SK-N-SH treated with all-trans-retinoic acid at 6 μM for 48 hours (cell line): ENCODE measurements at regions not wholly inside any gene's neighbourhood (a gene's known extent, or its start where the extent isn't known, plus 50 kb on each side); places are given as distances from the start of the nearest gene placed in this dataset.

Experiments used
- ATAC-seq: fragments of 200-7000 bp; cut with Tn5 transposase; 3 replicates; pipeline ENCODE4 v1.9.1; 2020; ENCODE audit warnings: mild to moderate bottlenecking, moderate library complexity
- ARNTL ChIP-seq: fragments of 450-650 bp; formaldehyde crosslinking; IDR thresholded peaks from 2 replicates; pipeline ENCODE4 v1.5.0; 2020; ENCODE audit warnings: low read depth, mild to moderate bottlenecking, moderate library complexity, borderline replicate concordance
- BACH2 ChIP-seq: fragments of 250-450 bp; sonication (Bioruptor Pico); IDR thresholded peaks from 2 replicates; pipeline ENCODE4 v1.9.0; 2021; ENCODE audit warnings: mild to moderate bottlenecking, borderline replicate concordance
- CSDC2 ChIP-seq: fragments of 250-450 bp; sonication (Bioruptor Pico); IDR thresholded peaks from 2 replicates; pipeline ENCODE4 v1.5.0; 2020; ENCODE audit warnings: mild to moderate bottlenecking, moderate library complexity
- ESRRG ChIP-seq: fragments of 250-450 bp; sonication (Bioruptor Pico); IDR thresholded peaks from 2 replicates; pipeline ENCODE4 v1.6.1; 2021; ENCODE audit warnings: mild to moderate bottlenecking
- ISL1 ChIP-seq: fragments of 250-450 bp; sonication (Bioruptor Pico); IDR thresholded peaks from 2 replicates; pipeline ENCODE4 v2.1.2; 2022; ENCODE audit warnings: mild to moderate bottlenecking, moderate library complexity
- OSR1 ChIP-seq: fragments of 250-450 bp; sonication (Bioruptor Pico); IDR thresholded peaks from 2 replicates; pipeline ENCODE4 v1.8.0; 2022; ENCODE audit warnings: moderate library complexity, mild to moderate bottlenecking, inconsistent platforms
- PATZ1 ChIP-seq: fragments of 250-450 bp; sonication (Bioruptor Pico); IDR thresholded peaks from 2 replicates; pipeline ENCODE4 v1.8.0; 2020; ENCODE audit warnings: mild to moderate bottlenecking, moderate library complexity, borderline replicate concordance
- POU6F1 ChIP-seq: fragments of 250-450 bp; sonication (Bioruptor Pico); IDR thresholded peaks from 2 replicates; pipeline ENCODE4 v1.8.0; 2021; ENCODE audit warnings: low read depth, mild to moderate bottlenecking, moderate library complexity, borderline replicate concordance
- RARB ChIP-seq: fragments of 250-450 bp; sonication (Bioruptor Pico); IDR thresholded peaks from 2 replicates; pipeline ENCODE4 v1.8.0; 2021; ENCODE audit warnings: mild to moderate bottlenecking, moderate library complexity
- TCF4 ChIP-seq: fragments of 250-450 bp; sonication (Bioruptor Pico); IDR thresholded peaks from 2 replicates; pipeline ENCODE4 v1.8.0; 2021; ENCODE audit warnings: mild to moderate bottlenecking, moderate library complexity, borderline replicate concordance
- TOX ChIP-seq: fragments of 250-450 bp; sonication (Bioruptor Pico); IDR thresholded peaks from 2 replicates; pipeline ENCODE4 v1.8.0; 2021; ENCODE audit warnings: mild to moderate bottlenecking, moderate library complexity, borderline replicate concordance
- TSHZ2 ChIP-seq: fragments of 250-450 bp; sonication (Bioruptor Pico); IDR thresholded peaks from 2 replicates; pipeline ENCODE4 v1.5.0; 2020; ENCODE audit warnings: mild to moderate bottlenecking, moderate library complexity
- ZC3H10 ChIP-seq: fragments of 250-450 bp; sonication (Bioruptor Pico); IDR thresholded peaks from 2 replicates; pipeline ENCODE4 v1.5.1; 2021; ENCODE audit warnings: mild to moderate bottlenecking, moderate library complexity
- ZFP3 ChIP-seq: fragments of 250-450 bp; sonication (Bioruptor Pico); IDR thresholded peaks from 2 replicates; pipeline ENCODE4 v1.5.0; 2020; ENCODE audit warnings: mild to moderate bottlenecking, moderate library complexity
- ZFP30 ChIP-seq: fragments of 450-650 bp; formaldehyde crosslinking; IDR thresholded peaks from 2 replicates; pipeline ENCODE4 v1.5.0; 2022; ENCODE audit warnings: mild to moderate bottlenecking, moderate library complexity
- ZNF565 ChIP-seq: fragments of 450-650 bp; formaldehyde crosslinking; conservative IDR thresholded peaks from 2 replicates; pipeline ENCODE4 v1.5.0; 2020; ENCODE audit warnings: low read depth, mild to moderate bottlenecking, moderate library complexity
- ZNF8 ChIP-seq: fragments of 450-650 bp; formaldehyde crosslinking; IDR thresholded peaks from 2 replicates; pipeline ENCODE4 v1.5.0; 2020; ENCODE audit warnings: mild to moderate bottlenecking, moderate library complexity
- TF ChIP-seq, protein P1 (sequence below): fragments of 250-450 bp; sonication (Bioruptor Pico); IDR thresholded peaks from 2 replicates; pipeline ENCODE4 v1.5.1; 2021; ENCODE audit warnings: mild to moderate bottlenecking, moderate library complexity
- TF ChIP-seq, protein P2 (sequence below): fragments of 250-450 bp; sonication (Bioruptor Pico); IDR thresholded peaks from 2 replicates; pipeline ENCODE4 v1.5.1; 2020; ENCODE audit warnings: low read depth, mild to moderate bottlenecking, moderate library complexity

DNA sequence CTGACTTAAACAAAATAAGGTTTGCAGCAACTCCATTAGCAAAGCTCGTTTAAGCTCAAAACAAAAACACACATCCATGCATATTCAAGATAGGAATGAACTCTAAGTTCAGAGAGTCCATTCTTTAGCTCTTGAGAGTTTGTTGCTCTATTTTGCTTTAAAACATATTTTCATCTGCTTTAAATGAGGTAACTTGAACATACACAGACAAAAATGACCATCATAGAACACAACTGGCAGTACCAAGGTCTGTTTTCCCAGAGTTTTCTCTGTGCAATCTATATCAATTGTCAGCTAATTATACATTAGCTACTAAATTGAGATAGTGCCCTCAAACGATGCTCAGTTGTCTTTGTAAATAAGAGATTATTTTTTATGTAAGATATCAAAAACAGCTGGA lies 423.2 kb upstream of the ANO3 start:
- no peak for ATAC-seq
- TF ChIP-seq ISL1 (CRISPR knock-in tag) (no peak), ZNF8 (no peak), TCF4 (CRISPR knock-in tag) (no peak), BACH2 (CRISPR knock-in tag) (no peak), ESRRG (CRISPR knock-in tag) (no peak), ZFP3 (CRISPR knock-in tag) (no peak), POU6F1 (CRISPR knock-in tag) (no peak), ZFP30 (CRISPR knock-in tag) (no peak), OSR1 (CRISPR knock-in tag) (no peak), TSHZ2 (no peak), RARB (no peak)
- TF ChIP-seq, protein P1, sequence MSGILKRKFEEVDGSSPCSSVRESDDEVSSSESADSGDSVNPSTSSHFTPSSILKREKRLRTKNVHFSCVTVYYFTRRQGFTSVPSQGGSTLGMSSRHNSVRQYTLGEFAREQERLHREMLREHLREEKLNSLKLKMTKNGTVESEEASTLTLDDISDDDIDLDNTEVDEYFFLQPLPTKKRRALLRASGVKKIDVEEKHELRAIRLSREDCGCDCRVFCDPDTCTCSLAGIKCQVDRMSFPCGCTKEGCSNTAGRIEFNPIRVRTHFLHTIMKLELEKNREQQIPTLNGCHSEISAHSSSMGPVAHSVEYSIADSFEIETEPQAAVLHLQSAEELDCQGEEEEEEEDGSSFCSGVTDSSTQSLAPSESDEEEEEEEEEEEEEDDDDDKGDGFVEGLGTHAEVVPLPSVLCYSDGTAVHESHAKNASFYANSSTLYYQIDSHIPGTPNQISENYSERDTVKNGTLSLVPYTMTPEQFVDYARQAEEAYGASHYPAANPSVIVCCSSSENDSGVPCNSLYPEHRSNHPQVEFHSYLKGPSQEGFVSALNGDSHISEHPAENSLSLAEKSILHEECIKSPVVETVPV: no peak

DNA sequence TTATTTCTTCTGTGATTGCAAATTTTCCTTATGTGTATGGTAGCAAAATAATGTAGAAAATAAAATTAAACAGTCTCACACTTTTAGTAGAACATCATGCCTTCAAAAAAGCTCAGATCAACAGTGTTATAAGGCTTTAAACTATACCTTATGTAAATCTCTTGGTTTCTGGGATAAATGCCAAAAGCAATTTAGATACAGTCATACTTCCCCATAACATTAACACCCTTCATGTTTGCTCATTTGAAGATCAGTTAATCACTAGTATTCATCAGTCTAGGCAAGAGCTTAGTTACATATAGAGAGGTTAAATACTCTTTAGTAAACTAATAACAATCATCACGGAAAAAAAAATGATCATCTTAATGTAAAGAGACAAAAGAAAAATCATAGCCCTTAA lies 421.8 kb upstream of the ANO3 start:
- no peak for TF ChIP-seq ISL1 (CRISPR knock-in tag)
- TF ChIP-seq ZFP3 (CRISPR knock-in tag): no peak
- TF ChIP-seq RARB: no peak
- TF ChIP-seq, protein P2, sequence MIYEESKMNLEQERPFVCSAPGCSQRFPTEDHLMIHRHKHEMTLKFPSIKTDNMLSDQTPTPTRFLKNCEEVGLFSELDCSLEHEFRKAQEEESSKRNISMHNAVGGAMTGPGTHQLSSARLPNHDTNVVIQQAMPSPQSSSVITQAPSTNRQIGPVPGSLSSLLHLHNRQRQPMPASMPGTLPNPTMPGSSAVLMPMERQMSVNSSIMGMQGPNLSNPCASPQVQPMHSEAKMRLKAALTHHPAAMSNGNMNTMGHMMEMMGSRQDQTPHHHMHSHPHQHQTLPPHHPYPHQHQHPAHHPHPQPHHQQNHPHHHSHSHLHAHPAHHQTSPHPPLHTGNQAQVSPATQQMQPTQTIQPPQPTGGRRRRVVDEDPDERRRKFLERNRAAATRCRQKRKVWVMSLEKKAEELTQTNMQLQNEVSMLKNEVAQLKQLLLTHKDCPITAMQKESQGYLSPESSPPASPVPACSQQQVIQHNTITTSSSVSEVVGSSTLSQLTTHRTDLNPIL: no peak
- no peak for TF ChIP-seq TOX (CRISPR knock-in tag)
- ATAC-seq: no peak

GRCh38 chr11:25920356-25920755 lies 411.6 kb upstream of the ANO3 start:
- ATAC-seq: no peak
- TF ChIP-seq ZNF565 (CRISPR knock-in tag): no peak
- TF ChIP-seq ARNTL: no peak
- no peak for TF ChIP-seq TOX (CRISPR knock-in tag)
- TF ChIP-seq ZFP3 (CRISPR knock-in tag): no peak
- no peak for TF ChIP-seq TSHZ2
- TF ChIP-seq PATZ1: no peak
- TF ChIP-seq BACH2 (CRISPR knock-in tag): no peak
- TF ChIP-seq POU6F1 (CRISPR knock-in tag): no peak
- no peak for TF ChIP-seq ZC3H10 (CRISPR knock-in tag)
- TF ChIP-seq RARB: no peak
- TF ChIP-seq ZNF8: no peak
- no peak for TF ChIP-seq CSDC2 (CRISPR knock-in tag)
